IPS-NIHi11 (cell line): ENCODE measurements at regions not wholly inside any gene's neighbourhood (a gene's known extent, or its start where the extent isn't known, plus 50 kb on each side); places are given as distances from the start of the nearest gene placed in this dataset.

Experiments
- DNase-seq: peaks from one replicate; pipeline ENCODE4 v3.0.0; 2012; ENCODE audit warnings: mixed read lengths, low spot score

DNA sequence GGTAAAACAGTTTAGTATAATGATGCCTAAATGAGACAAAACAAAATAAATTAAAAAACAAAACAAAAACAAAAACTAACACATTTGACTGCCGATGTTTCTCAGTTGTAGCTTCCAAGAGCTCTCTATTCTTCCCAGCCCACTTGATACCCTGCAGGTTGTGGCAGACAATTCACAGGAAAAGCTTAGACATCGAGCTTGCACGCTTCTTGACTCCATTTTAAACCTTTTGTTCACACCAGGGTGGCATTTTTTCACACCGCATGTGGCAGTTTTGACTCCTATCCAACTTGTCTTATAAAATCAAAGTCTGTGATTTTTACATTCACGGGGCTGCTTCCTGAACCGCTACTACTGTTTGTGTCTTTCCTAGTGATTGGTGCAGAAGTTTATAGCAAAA, 575.9 kb downstream of the USP25 start:
- DNase-seq = peak; percentile 17

DNA sequence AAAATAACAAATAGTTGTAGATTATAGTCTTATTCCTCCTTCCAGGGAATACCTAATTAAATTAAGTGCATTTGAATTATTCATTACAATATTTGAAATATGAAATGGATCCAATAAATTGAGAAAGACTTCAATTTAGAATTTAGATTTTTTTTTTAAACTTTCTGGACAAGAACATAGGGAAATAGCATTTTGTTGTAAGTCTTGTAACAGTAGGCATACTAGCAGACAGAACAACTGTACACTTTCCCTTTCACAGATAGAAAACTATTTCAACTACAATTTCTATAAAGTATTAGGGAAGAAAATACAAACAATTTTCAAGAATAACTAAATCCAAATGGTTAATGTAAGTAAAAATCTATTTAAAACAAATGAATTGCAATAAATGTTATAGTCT, 577.5 kb downstream of the USP25 start:
- DNase-seq = no peak

DNA sequence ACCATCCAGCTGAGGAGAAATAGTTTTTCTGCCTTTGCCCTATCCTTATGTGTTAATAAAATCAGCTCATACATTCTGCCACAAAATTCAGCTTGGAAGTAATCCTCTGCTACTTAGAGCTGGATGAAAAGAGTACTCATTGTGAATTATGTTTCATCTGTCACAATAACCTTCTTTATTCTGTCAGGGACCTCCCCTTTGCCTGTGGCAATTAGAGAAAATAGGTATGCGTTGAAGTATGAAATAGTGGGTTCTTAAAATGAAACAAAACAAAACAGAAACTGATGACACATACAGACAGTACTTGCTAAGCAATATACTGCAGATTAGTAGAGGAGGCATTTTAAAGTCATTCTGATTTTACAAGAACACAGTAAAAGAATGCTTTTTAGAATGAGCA, 578.5 kb downstream of the USP25 start:
- no peak for DNase-seq

DNA sequence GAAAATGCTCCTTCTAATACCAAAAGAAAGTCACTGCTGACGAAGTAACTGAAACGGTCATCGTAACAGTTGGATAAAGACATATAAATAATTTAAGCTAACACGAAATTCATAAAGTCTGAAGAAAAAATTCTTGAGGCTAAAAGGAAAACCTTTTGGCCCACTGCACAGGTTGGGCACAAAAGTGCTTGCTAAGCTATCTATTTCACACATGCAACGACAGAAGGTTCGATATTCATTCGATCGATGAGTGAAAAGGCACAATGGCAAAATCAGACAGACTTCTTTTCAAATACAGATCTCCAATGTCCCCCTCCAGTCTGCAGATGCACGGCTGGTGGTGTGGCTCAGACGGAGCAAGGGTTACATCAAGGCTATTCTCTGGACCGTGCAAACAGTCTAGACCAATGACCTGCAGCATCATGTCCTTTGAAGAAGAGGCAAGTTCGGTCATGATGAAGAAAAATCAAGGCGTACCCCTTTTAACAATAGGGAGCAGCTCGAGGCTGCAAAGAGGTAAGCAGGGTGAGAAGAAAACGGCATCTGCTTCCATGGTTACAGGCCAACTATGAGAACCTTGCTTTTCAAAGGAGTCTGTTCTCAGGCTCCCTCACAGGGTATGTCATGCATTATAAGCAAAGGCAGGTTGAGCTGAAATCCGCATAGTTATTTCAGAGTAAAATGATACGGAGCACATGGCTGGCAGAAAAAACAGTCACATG, 579.6 kb downstream of the USP25 start:
- DNase-seq = no peak

DNA sequence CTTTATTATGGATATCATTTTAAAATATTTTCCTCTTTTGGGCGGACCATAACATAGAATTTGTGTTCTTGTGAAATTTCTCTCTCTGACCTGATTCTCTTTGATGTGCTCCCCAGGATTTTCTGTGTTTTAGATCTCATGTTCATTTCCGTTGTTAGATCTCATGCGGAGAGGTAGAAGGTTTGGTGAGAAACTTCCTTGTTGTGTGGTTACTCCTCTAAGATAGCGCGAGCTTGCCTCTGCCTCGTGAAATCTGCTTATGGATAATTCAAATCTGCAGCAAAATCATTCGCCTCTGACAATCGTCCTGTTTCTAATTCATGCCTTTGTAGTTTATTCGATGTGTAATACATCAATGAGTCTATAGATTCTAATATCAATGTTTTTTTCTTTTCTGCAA, 580.4 kb downstream of the USP25 start:
- no peak for DNase-seq

DNA sequence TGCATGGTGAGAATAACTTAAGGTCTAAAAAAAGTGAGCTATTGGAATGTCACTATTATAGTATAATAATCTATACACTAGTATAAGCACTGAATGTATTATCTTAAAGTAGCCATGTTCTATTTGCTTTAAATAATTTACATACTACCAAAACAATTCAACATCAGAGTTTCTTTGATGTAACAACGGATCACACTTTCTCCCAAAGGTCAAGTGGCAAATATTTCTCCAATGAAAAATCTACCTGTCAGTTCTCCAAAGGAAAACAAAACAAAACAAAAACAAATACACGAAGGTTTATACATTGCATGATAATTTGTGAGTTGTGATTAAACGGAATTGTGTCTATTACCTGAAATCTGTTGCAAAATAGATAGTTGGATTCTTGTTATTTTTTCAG, 581.4 kb downstream of the USP25 start:
- DNase-seq = no peak

DNA sequence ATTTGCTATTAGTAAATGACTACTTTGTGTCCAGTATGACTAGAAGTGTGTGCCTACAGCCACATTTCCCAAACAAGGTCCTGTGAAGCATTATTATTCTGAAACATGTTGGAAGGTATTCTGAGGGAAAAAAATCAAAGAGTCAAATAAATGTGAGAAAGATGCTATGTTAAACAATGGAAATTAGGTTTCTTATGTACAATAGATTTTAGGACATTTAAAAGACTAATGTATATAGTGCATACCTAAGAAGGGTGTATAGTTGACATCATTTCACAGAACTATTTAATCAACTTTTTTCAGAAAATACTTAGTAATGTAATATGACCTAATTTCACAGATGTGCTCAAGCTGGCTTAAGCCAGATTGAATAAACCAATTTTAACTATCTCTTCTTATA, 582.5 kb downstream of the USP25 start:
- no peak for DNase-seq

DNA sequence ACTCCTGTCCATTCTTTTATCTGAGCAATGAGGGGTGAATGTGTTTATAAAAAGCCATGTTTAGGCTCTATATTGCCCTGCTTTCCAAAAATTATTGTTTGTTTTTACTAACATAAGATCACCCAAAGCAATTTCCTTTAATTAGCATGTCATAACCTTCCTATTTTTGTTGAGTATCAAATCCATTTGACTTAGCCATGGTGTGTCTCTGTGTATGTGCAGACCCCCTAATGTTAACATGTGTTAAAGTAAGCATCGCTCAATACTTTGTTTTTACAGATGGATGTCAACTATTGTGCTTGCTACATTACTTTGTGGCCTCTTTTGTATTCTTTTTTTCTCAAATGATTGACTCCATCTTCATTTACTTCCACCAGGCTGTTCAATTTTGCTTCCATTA, 585.4 kb downstream of the USP25 start:
- DNase-seq = no peak

DNA sequence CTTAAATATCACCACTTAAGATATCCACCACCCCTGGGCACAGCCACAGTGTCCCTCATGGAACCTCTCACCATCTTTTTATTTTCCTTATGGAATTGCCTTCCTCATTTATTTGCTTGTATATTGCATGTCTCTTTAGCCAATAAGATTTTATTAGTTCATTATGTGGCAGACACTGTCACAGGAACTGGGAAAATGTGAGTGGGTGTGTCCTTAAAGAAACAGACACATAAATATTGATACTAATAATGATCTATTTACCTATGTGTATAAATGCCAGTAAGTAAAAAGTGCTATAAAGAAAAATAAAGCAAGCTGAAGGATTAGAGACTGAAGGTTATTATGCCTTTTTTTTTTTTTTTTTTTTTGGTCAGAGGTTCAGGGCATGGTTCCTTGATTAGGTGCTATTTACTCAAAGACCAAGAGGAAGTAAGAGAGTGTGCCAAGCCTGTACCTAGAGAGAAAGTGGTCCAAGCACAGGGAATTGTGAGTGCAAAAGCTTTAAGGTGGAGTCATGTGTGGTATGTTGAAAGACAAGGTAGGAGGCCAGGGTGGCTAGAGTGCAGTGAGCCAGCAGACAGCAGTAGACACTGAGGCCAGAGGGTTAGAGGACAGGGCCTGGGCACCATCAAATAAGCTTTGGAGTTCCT, 589.0 kb downstream of the USP25 start:
- DNase-seq = no peak

DNA sequence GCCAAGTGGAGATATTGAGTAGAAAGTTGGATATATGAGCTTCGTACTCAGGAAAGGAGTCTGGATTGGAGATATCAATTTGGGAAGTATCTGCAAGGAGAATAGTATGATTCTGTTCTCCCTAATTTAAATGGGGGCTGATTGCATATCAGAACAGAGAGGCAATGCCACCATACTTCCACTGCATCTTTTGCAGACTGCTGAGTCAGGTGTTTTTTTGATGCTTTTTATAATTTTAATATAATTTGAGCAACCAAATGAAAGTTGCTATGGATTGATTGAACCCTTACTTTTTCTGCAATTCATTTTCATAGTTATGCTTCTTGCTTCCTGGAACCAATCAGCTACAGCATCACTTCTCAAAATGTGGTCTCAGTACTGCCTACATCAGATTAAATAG, 590.3 kb downstream of the USP25 start:
- DNase-seq = no peak

DNA sequence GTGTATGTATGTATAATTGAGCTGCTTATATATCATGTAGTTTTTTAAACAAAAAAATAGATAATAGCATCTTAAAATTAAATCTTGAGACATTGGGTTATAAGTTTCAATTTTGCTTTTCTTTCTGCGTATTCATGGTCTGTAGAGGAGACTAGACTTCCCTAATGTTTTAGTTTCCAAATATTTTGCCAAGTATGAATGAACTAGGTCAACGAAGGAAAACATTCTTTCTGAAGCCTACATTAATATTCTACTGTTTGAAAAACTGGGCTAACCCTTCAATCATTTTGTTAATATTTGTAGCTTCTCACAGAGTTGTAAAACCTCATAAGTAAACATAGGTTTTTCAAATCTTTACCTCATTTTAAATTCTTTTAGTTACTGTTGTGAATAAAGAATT, 592.7 kb downstream of the USP25 start:
- no peak for DNase-seq

DNA sequence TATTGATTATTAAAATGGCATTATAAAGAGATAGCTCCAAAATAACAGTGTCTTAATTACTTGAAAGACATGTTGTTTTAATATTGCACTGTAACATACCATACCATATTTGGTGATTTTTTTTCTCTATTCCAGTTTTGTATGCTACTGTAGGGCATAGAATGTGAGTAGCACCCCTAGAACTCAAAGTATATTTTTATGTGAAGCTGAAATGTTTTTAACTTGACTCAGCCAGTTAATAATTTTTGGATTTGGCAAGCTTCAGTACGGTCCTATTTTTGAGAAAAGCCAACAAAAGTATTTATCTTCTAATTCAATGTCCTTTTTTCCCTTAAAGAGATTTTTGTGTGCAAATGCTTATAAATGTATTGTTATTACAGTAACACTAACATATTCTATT, 593.8 kb downstream of the USP25 start:
- no peak for DNase-seq

DNA sequence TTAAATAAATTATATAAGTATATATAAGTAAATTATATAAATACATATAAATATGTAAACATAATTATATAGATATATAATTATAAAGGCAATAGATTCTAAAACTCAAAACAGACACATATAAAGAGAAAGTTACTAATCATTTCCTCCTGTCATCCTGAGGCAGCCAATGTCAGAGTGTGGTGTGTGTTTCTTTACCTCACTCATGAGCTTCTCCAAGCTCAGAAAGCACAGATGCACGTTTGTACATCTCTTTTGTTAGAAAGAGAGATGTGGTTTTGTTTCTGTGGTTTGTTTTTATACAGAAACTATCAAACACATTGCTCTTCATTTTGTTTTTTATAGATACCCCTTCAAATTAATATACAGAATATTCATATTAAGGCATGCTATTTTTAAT, 594.8 kb downstream of the USP25 start:
- no peak for DNase-seq

DNA sequence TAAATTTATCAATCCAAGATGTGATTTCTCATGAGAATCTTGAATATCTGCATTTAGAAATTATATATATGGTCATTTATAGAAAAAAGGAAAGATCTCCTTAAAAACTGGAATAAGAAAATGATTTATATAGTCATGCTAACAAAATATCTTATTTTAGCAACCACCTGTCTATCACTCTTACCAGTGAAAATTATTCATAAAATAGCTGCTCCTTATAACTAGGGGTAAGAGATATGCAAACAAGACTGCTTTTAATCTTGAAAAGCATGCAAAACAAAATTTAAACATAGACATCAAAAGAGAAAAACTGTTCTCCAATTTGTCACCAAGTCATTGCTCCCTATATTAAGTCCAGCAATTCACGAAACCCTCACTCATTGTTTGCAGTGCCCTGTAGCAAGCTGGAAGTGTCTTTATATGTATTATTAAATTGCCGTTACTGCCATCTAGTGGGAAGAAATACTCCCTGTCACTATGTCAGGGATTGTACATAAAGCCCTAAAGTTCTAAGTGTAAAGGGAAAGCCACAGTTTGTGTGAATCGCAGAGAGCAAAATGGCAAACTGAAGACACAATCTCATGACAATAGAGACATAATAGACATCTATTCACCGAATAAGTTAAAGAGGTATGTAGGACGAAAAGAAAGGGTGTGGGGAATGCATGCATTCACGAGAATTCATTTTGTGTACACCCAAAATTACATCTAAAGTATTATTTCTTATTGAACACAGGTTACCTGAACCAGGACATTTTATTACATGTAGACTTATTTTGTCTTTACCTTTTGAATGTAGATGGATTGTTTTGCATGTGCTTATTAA, 600.5 kb downstream of the USP25 start:
- peak; percentile 40 for DNase-seq

DNA sequence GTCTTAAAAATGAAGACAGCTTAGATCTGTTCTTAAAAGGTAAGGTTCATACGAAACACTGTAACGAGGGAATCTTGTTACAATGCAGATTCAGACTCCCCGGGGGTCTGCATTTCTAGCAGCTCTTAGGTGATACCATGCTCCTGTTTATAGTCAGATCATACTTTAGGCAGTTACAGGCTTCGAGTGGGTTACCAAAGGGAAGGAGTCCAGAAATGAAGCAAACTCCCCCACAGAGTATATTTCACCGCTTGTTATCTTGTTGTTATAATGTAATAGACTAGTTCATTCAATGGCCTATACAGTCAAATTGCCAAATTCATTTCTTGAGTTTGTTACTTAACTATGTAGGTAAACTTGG, 601.1 kb downstream of the USP25 start:
- DNase-seq = no peak

DNA sequence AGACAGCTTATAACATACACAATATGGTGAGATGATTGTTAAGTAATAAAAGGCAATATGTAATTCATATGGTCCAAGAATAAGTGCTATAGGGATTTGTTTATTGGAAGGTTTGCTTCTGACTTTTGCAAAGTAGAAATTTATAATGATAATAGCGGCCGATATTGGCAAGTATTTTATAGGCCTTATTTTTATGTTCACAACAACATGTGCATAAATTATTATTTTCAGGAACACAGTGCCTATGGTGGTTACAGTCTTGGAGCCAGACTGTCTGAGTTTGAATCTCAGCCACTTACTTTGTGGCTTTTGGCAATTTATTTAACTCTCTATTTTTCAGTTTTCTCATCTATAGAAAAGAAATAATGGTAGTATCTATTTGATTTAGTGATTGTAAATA, 607.5 kb downstream of the USP25 start:
- no peak for DNase-seq

DNA sequence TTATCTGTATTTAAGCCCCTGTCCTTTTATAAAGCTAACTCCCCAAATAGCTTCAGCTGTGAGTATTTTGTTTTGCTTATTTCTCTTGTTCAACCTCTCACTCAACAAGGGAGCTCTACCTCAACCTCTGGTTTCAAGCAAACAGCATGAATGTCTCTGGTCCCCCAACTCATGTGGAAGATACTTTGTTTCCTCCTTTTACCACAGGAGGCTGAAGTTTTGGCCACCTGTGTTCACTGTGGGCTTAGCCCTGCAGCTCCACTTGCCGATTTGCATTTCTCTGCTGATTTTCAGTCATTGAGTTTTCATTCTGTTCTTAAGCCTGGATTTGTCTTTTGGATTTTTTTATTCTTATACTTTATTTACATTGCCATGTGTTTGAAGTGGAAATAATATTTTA, 613.1 kb downstream of the USP25 start:
- DNase-seq = no peak

DNA sequence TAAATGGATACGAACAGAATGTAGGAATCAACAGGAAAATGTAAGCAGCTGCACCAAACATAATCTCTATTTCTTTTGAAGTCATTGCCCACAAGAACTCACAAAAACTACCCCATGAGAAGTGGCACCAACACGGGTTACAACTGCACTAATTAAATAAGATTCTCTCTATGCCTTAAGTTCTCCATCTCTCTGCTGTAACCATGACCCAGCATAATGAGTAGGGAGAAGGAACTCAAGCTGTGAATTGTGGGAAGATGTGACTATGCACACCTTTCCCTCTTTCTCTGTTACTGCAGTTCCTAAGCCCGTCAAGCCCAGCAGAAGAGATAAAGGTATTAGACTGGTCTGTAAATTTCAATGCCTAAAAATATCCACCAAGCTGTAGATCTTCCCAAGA, 614.0 kb downstream of the USP25 start:
- DNase-seq = no peak

DNA sequence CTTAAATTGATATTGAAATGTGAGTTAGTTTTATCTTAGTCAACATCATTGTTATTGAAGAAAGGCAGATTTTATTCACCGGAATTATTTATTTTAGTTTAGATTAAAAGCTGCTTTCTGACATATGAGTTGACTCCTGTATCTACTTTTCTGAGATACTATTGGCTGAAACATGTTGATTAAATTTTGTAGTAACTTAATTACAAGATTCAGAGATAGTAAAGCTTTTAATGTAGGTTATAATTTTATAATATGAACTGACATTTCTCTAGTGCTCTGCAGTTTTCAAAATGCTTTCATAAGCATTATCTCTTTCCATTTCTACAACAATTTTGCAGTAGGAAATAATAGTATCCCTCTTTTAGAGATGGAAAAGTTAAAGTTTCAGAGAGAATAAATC, 616.0 kb downstream of the USP25 start:
- DNase-seq = no peak

DNA sequence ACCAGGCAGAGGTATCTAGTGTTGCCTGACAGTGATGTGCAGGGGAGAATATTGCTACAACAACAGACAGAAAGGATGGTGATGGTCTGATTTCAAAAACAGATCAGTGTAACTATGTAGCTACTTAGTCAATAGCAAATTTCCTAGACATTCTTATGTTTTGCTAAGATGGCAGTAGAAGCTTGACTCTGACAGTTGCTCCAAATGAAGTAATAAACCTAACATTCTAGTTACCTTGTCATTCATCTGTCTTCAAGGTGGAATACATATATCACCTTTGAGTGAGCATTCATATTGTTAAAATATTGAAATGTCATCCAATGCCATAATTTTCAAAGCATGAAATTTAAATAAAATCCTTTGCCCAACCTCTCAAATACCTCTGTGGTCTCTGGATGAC, 617.4 kb downstream of the USP25 start:
- DNase-seq = no peak

DNA sequence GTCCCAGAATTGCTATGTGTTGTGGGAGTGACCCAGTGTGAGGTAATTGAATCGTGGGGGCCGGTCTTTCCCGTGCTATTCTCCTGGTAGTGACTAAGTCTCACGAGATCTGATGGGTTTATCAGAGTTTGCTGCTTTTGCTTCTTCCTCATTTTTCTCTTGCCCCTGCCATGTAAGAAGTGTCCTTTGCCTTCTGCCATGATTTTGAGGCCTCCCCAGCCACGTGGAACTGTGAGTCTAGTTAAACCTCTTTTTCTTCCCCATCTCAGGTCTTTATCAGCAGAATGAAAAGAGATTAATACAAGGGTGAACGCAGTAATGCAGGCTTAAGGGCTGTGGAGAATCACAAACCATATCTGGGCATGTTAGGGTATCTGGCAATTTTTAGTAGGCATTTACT, 624.0 kb downstream of the USP25 start:
- DNase-seq = no peak

DNA sequence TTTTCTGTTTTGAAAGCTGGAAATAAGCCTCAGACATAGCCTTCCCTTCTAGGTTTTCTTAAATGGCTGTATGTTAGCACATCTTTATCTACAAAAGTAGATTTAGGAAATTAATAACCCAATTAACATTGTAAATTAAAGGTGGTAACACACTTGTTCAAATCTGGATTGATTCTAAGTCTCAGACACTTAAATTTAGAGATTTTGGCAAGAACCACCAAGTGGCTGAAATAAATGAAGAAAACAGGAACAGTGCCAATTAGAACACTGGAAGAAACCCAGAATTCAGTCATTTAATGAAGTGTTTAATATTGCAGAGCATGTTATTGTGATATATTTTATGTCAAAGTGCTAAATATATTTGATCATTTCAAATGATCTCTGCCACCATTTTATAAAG, 628.2 kb downstream of the USP25 start:
- DNase-seq = no peak

DNA sequence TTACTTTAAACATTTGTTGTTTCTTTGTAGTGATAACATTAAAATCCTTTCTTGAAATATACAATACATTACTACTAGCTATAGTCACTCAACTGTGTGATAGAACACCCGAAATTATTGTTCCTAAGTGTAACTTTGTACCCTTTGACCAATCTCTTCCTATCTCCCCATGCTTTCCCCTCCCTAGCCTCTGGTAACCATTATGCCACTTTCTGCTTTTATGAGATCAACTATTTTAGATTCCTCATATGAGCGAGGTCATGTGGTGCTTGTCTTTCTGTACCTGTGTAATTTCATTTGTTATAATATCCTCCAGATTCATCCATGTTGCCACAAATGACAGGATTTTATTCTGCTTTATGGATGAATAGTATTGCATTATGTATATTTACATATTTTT, 629.0 kb downstream of the USP25 start:
- DNase-seq = no peak
